Vagina (tissue), 2 donors: ENCODE measurements at regions not wholly inside any gene's neighbourhood (a gene's known extent, or its start where the extent isn't known, plus 50 kb on each side); places are given as distances from the start of the nearest gene placed in this dataset.

Experiments
- DNase-seq, 2 donors: peaks; one replicate each; pipeline ENCODE4 v3.0.0-alpha.2; 2017; ENCODE audit errors: extremely low spot score in 2 of 2
- H3K27ac ChIP-seq: fragments of 200-600 bp; sonication (generic); one replicate; pipeline ENCODE4 v1.5.1; 2019
- H3K27me3 ChIP-seq: fragments of 200-600 bp; sonication (generic); one replicate; pipeline ENCODE4 v1.5.1; 2019
- H3K36me3 ChIP-seq, 2 donors: fragments of 200-600 bp; sonication (generic); one replicate each; pipeline ENCODE4 v1.5.1; 2017 to 2019
- H3K4me1 ChIP-seq: fragments of 200-600 bp; sonication (generic); one replicate; pipeline ENCODE4 v1.5.1; 2019
- H3K4me3 ChIP-seq, 2 donors: fragments of 200-600 bp; sonication (generic); 1 replicate in 1 of 2; 2 replicates in 1 of 2; pipeline ENCODE4 v1.5.1; 2016 to 2019
- H3K9me3 ChIP-seq: fragments of 200-600 bp; sonication (generic); one replicate; pipeline ENCODE4 v1.5.1; 2019
- POLR2A ChIP-seq, 2 donors: fragments of 450-650 bp; IDR thresholded peaks; one replicate each; pipeline ENCODE4 v1.6.1; 2017; ENCODE audit warnings: antibody characterized with exemption in 2 of 2, mild to moderate bottlenecking in 2 of 2, moderate library complexity in 2 of 2
- POLR2AphosphoS5 ChIP-seq, 2 donors: sonication (generic); formaldehyde crosslinking; IDR thresholded peaks; one replicate each; pipeline ENCODE4 v1.9.0; 2017; ENCODE audit warnings: antibody characterized with exemption in 2 of 2, mild to moderate bottlenecking in 2 of 2, low read depth in 1 of 2; ENCODE audit not compliant: insufficient read depth in 1 of 2
- intact Hi-C: fragments of 100-400 bp; cut with DNase I; formaldehyde crosslinking; loops from one replicate; pipeline ENCODE4 v1.15.1; 2023
- TF ChIP-seq, protein P1 (sequence below), 3 experiments: fragments of 450-650 bp in 2 of 3; fragments of 200-600 bp in 1 of 3; sonication (generic) in 1 of 3; IDR thresholded peaks; one replicate each; pipeline ENCODE4 v1.5.1; 2017 to 2019; ENCODE audit warnings: antibody characterized with exemption in 3 of 3, mild to moderate bottlenecking in 2 of 3, moderate library complexity in 2 of 3

DNA sequence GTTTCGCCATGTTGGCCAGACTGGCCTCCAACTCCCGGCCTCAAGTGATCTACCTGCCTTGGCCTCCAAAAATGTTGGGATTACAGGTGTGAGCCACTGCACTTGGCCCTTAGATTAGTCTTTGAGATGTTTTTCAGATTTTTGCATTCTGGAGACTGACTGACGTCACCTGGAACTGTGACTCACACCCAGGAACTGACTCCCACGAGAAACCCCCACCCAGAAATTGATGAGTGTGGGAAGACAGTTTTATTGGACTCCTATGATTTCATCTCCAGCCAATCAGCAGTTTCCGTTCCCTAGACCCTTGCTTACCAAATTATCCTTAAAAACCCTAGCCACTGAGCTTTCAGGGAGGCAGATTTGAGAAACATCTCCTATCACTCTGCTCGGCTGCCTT lies 867.3 kb downstream of the TYW1 start:
- intact Hi-C loops = no loop called here
- no peaks in the 10 kb centered on the region for H3K27me3 ChIP-seq
- no peaks in the 10 kb centered on the region for H3K9me3 ChIP-seq
- TF ChIP-seq POLR2A (IDR thresholded peaks at IDR 0.05) (no peak), POLR2AphosphoS5 (IDR thresholded peaks at IDR 0.05; ENCODE audit: insufficient read depth in 1 of 2, low read depth in 1 of 2) (no peak)
- TF ChIP-seq, protein P1, sequence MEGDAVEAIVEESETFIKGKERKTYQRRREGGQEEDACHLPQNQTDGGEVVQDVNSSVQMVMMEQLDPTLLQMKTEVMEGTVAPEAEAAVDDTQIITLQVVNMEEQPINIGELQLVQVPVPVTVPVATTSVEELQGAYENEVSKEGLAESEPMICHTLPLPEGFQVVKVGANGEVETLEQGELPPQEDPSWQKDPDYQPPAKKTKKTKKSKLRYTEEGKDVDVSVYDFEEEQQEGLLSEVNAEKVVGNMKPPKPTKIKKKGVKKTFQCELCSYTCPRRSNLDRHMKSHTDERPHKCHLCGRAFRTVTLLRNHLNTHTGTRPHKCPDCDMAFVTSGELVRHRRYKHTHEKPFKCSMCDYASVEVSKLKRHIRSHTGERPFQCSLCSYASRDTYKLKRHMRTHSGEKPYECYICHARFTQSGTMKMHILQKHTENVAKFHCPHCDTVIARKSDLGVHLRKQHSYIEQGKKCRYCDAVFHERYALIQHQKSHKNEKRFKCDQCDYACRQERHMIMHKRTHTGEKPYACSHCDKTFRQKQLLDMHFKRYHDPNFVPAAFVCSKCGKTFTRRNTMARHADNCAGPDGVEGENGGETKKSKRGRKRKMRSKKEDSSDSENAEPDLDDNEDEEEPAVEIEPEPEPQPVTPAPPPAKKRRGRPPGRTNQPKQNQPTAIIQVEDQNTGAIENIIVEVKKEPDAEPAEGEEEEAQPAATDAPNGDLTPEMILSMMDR (IDR thresholded peaks at IDR 0.05) = no peak
- no peak for DNase-seq
- no peak overlapping the region for H3K4me3 ChIP-seq
- H3K4me1 ChIP-seq = no peaks in the 10 kb centered on the region
- no peaks in the 10 kb centered on the region for H3K36me3 ChIP-seq
- H3K27ac ChIP-seq = no peak overlapping the region

DNA sequence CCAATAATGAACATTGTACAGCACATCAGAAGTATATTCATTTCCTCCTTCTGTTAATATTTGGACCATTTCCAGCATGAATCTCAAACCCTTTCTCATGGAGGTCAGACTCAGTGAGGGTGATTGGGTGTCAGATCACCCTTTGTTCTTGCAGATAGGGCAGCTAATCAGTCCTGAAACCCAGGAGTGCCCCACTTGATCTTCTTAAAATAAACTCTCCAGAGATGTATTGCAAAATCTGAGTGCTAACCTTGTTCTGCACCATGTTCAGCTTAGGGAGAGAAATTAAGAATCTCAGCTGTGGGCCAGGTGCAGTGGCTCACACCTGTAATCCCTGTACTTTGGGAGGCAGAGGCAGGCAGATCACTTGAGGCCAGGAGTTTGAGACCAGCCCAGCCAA lies 869.4 kb downstream of the TYW1 start:
- Histone ChIP-seq H3K4me1 (no peaks in the 10 kb centered on the region), H3K36me3 (no peaks in the 10 kb centered on the region), H3K9me3 (no peaks in the 10 kb centered on the region), H3K27ac (no peak overlapping the region), H3K4me3 (no peak overlapping the region), H3K27me3 (no peaks in the 10 kb centered on the region)
- intact Hi-C loops = no loop called here
- no peak for DNase-seq
- TF ChIP-seq, protein P1 (IDR thresholded peaks at IDR 0.05) = no peak
- TF ChIP-seq POLR2AphosphoS5 (IDR thresholded peaks at IDR 0.05; ENCODE audit: insufficient read depth in 1 of 2, low read depth in 1 of 2) (no peak), POLR2A (IDR thresholded peaks at IDR 0.05) (no peak)

GRCh38 chr7:67866812-67867211 lies 870.2 kb downstream of the TYW1 start:
- TF ChIP-seq POLR2AphosphoS5 (IDR thresholded peaks at IDR 0.05; ENCODE audit: insufficient read depth in 1 of 2, low read depth in 1 of 2) (no peak), POLR2A (IDR thresholded peaks at IDR 0.05) (no peak)
- TF ChIP-seq, protein P1 (IDR thresholded peaks at IDR 0.05) = no peak
- intact Hi-C loops = no loop called here
- Histone ChIP-seq H3K27ac (no peak overlapping the region), H3K36me3 (no peaks in the 10 kb centered on the region), H3K4me3 (no peak overlapping the region), H3K9me3 (no peaks in the 10 kb centered on the region), H3K27me3 (no peaks in the 10 kb centered on the region), H3K4me1 (no peaks in the 10 kb centered on the region)
- DNase-seq = no peak

GRCh38 chr7:67870396-67870795 lies 873.8 kb downstream of the TYW1 start:
- no peak overlapping the region for H3K4me3 ChIP-seq
- TF ChIP-seq POLR2AphosphoS5 (IDR thresholded peaks at IDR 0.05; ENCODE audit: insufficient read depth in 1 of 2, low read depth in 1 of 2) (no peak), POLR2A (IDR thresholded peaks at IDR 0.05) (no peak)
- TF ChIP-seq, protein P1 (IDR thresholded peaks at IDR 0.05) = no peak
- no peaks in the 10 kb centered on the region for H3K9me3 ChIP-seq
- no peaks in the 10 kb centered on the region for H3K4me1 ChIP-seq
- no peaks in the 10 kb centered on the region for H3K27me3 ChIP-seq
- no peaks in the 10 kb centered on the region for H3K36me3 ChIP-seq
- DNase-seq = no peak
- H3K27ac ChIP-seq = no peak overlapping the region
- intact Hi-C loops = no loop called here

GRCh38 chr7:67875558-67875957 lies 878.9 kb downstream of the TYW1 start:
- TF ChIP-seq POLR2A (IDR thresholded peaks at IDR 0.05) (no peak), POLR2AphosphoS5 (IDR thresholded peaks at IDR 0.05; ENCODE audit: insufficient read depth in 1 of 2, low read depth in 1 of 2) (no peak)
- TF ChIP-seq, protein P1 (IDR thresholded peaks at IDR 0.05) = no peak
- intact Hi-C loops = no loop called here
- no peaks in the 10 kb centered on the region for H3K9me3 ChIP-seq
- H3K27me3 ChIP-seq = no peaks in the 10 kb centered on the region
- H3K27ac ChIP-seq = no peak overlapping the region
- DNase-seq = no peak
- no peaks in the 10 kb centered on the region for H3K4me1 ChIP-seq
- no peak overlapping the region for H3K4me3 ChIP-seq
- no peaks in the 10 kb centered on the region for H3K36me3 ChIP-seq
